C4-2B (cell line): ENCODE measurements at regions not wholly inside any gene's neighbourhood (a gene's known extent, or its start where the extent isn't known, plus 50 kb on each side); places are given as distances from the start of the nearest gene placed in this dataset.

Experiments
- ZFX ChIP-seq: fragments of 450-650 bp; IDR thresholded peaks from 2 replicates; pipeline ENCODE4 v1.6.1; 2017
- TF ChIP-seq, protein P1 (sequence below): fragments of 450-650 bp; conservative IDR thresholded peaks from 2 replicates; pipeline ENCODE4 v1.5.1; 2017; ENCODE audit warnings: mild to moderate bottlenecking

GRCh38 chr11:13907678-13908077 is 54.8 kb upstream of the SPON1 start:
- TF ChIP-seq, protein P1, sequence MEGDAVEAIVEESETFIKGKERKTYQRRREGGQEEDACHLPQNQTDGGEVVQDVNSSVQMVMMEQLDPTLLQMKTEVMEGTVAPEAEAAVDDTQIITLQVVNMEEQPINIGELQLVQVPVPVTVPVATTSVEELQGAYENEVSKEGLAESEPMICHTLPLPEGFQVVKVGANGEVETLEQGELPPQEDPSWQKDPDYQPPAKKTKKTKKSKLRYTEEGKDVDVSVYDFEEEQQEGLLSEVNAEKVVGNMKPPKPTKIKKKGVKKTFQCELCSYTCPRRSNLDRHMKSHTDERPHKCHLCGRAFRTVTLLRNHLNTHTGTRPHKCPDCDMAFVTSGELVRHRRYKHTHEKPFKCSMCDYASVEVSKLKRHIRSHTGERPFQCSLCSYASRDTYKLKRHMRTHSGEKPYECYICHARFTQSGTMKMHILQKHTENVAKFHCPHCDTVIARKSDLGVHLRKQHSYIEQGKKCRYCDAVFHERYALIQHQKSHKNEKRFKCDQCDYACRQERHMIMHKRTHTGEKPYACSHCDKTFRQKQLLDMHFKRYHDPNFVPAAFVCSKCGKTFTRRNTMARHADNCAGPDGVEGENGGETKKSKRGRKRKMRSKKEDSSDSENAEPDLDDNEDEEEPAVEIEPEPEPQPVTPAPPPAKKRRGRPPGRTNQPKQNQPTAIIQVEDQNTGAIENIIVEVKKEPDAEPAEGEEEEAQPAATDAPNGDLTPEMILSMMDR: no peak
- TF ChIP-seq ZFX: no peak
